ENCODE measurements at regions not wholly inside any gene's neighbourhood (a gene's known extent, or its start where the extent isn't known, plus 50 kb on each side); places are given as distances from the start of the nearest gene placed in this dataset.

DNA sequence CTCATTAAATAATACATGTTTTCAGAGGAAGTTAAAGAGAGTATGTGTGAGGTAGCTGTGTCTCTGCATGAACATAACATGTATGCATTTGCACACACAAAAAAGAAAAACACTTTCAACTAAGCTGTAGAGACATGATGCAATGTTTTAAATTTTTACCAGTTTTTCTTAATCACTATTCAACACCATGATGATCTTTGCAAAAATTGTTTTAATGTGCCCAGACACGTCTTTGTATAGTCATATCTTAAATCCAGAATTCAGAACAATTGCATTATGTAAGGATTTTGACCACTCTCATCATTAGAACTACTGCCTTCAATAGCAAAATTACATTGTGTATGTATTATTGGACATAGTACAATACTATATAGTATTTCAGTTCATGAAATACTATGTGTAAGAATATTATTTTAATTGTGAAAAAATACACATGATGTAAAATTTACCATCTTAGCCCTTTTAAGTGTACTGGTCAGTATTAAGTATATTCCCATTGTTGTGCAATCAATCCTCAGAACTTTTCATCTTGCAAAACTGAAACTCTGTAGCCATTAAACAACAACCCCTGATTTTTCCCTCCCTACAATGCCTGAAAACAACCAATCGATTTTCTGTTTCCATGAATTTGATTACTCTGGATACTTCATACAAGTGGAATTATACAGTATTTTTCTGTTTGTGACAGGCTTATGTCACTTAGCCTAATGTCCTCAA is 104.5 kb upstream of the ACVR2A start:
- ChIA-PET CTCF (no interaction called here), POLR2A (ENCODE audit: unreplicated experiment) (no interaction called here)
- Histone ChIP-seq H3K27ac (no peak overlapping the region), H4K20me1 (ENCODE audit: insufficient read depth) (no peaks in the 10 kb centered on the region), H3K9me3 (ENCODE audit: insufficient read depth, low read depth) (no peaks in the 10 kb centered on the region), H3K9me2 (ENCODE audit: insufficient read depth) (no peaks in the 10 kb centered on the region), H2AFZ (no peak overlapping the region), H3K79me2 (ENCODE audit: low read depth) (no peaks in the 10 kb centered on the region), H3K4me2 (no peak overlapping the region), H3K4me3 (no peak overlapping the region), H3F3A (ENCODE audit: insufficient read depth, low read depth) (no peaks in the 10 kb centered on the region), H3K27me3 (ENCODE audit: insufficient read depth, low read depth) (no peaks in the 10 kb centered on the region), H3K4me1 (replicated peaks; ENCODE audit: insufficient read depth) (no peaks in the 10 kb centered on the region), H3K36me3 (ENCODE audit: low read depth) (no peaks in the 10 kb centered on the region)
- no peak for DNase-seq
- TF ChIP-seq, protein P1, sequence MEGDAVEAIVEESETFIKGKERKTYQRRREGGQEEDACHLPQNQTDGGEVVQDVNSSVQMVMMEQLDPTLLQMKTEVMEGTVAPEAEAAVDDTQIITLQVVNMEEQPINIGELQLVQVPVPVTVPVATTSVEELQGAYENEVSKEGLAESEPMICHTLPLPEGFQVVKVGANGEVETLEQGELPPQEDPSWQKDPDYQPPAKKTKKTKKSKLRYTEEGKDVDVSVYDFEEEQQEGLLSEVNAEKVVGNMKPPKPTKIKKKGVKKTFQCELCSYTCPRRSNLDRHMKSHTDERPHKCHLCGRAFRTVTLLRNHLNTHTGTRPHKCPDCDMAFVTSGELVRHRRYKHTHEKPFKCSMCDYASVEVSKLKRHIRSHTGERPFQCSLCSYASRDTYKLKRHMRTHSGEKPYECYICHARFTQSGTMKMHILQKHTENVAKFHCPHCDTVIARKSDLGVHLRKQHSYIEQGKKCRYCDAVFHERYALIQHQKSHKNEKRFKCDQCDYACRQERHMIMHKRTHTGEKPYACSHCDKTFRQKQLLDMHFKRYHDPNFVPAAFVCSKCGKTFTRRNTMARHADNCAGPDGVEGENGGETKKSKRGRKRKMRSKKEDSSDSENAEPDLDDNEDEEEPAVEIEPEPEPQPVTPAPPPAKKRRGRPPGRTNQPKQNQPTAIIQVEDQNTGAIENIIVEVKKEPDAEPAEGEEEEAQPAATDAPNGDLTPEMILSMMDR (conservative IDR thresholded peaks at IDR 0.05), result no peak
- no peak for TF ChIP-seq EZH2 (IDR thresholded peaks at IDR 0.05; ENCODE audit: low read depth)
- intact Hi-C loops (cut with micrococcal nuclease; ENCODE audit: unreplicated experiment), result no loop called here
- no TSS peak for BruUV-seq (replicated peaks)

DNA sequence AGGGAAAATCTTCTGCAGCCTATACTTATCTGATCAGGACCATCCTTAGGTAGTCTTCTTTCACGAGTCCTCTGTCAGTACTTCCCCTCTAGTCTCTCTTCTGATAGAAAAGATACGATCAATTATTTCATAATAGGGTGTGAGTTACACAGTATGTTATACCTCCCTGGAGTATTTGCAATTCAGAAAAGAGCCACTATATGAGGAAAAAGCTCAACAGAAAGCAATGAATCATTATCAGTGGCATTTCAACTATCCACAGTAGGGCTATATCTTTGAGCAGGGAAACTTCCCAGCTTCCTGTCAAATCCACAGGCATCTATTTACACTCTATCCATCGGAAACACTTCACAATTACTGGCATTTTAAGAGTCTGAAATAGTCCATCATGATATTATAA is 105.3 kb upstream of the ACVR2A start:
- DNase-seq, result no peak
- Histone ChIP-seq H3K36me3 (ENCODE audit: low read depth) (no peaks in the 10 kb centered on the region), H3K9me2 (ENCODE audit: insufficient read depth) (no peaks in the 10 kb centered on the region), H3K79me2 (ENCODE audit: low read depth) (no peaks in the 10 kb centered on the region), H3K9me3 (ENCODE audit: insufficient read depth, low read depth) (no peaks in the 10 kb centered on the region), H3K4me1 (replicated peaks; ENCODE audit: insufficient read depth) (no peaks in the 10 kb centered on the region), H3F3A (ENCODE audit: insufficient read depth, low read depth) (no peaks in the 10 kb centered on the region), H3K4me2 (no peak overlapping the region), H2AFZ (no peak overlapping the region), H3K4me3 (no peak overlapping the region), H3K27ac (no peak overlapping the region), H3K27me3 (ENCODE audit: insufficient read depth, low read depth) (no peaks in the 10 kb centered on the region), H4K20me1 (ENCODE audit: insufficient read depth) (no peaks in the 10 kb centered on the region)
- POLR2A ChIA-PET (ENCODE audit: unreplicated experiment), result no interaction called here
- BruUV-seq (replicated peaks), result no TSS peak
- TF ChIP-seq EZH2 (IDR thresholded peaks at IDR 0.05; ENCODE audit: low read depth), result no peak
- TF ChIP-seq, protein P1 (conservative IDR thresholded peaks at IDR 0.05), result no peak
- intact Hi-C loops (cut with micrococcal nuclease; ENCODE audit: unreplicated experiment), result no loop called here
- CTCF ChIA-PET, result no interaction called here

DNA sequence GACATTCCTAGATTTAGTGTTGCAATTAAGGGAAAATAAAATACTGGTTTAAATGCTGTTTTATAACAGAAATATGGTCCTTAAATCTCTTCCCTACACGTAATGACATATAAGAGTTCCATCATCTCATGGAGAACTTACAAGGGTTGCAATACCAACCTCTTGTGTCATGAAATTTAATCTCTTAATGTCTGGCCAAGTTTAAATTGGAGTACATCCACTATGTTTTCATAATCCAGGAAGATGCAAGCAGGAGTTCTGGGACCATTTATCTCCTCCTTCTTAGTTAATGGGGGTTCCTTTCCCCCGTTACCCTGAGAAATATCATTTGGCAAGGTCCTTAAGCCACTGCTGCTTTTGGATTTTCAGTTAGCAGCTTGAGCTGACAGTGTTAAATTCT is 126.0 kb upstream of the ACVR2A start:
- intact Hi-C loops (cut with micrococcal nuclease; ENCODE audit: unreplicated experiment), result no loop called here
- Histone ChIP-seq H3K4me1 (replicated peaks; ENCODE audit: insufficient read depth) (no peaks in the 10 kb centered on the region), H3K9me3 (ENCODE audit: insufficient read depth, low read depth) (no peaks in the 10 kb centered on the region), H3K4me3 (no peak overlapping the region), H3K36me3 (ENCODE audit: low read depth) (no peaks in the 10 kb centered on the region), H3K27ac (no peak overlapping the region), H3K4me2 (no peak overlapping the region), H2AFZ (no peak overlapping the region), H3F3A (ENCODE audit: insufficient read depth, low read depth) (no peaks in the 10 kb centered on the region), H3K9me2 (ENCODE audit: insufficient read depth) (no peaks in the 10 kb centered on the region), H4K20me1 (ENCODE audit: insufficient read depth) (no peaks in the 10 kb centered on the region), H3K27me3 (ENCODE audit: insufficient read depth, low read depth) (no peaks in the 10 kb centered on the region), H3K79me2 (ENCODE audit: low read depth) (no peaks in the 10 kb centered on the region)
- POLR2A ChIA-PET (ENCODE audit: unreplicated experiment), result no interaction called here
- BruUV-seq (replicated peaks), result no TSS peak
- TF ChIP-seq, protein P1 (conservative IDR thresholded peaks at IDR 0.05), result no peak
- TF ChIP-seq EZH2 (IDR thresholded peaks at IDR 0.05; ENCODE audit: low read depth), result no peak
- CTCF ChIA-PET, result no interaction called here
- no peak for DNase-seq
